ENCODE measurements at regions not wholly inside any gene's neighbourhood (a gene's known extent, or its start where the extent isn't known, plus 50 kb on each side); places are given as distances from the start of the nearest gene placed in this dataset.

DNA sequence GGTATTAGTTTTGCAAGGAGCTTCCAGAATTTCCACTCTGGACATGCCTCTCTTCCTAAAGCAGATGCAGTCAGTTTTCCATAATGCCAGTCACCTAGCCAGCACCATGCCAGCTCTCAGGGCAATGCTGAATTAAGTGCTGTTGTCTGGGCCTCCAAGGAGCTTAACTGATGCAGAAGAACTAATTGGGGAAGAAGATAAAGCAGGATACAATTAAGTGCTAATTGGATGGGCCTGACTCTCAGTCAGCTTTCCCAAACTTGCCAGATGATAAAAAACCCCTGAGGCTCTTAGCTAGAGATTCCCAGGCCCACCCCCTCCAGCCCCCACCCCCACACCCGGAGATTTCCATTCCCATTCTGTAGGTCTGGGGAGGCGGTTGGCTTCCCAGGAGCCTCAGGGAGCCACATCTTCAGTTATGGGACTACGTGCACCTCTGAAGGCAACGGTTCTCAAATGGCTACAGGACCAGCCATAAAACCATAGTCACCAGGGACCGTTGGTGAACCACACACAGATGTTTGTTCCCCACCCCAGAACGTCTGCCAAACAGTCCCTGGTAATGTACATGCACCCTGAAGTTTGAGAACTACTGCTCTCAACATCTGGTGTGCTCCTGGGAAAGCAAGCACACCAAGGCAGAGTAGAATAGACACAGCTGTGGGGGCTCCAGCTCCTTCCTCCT lies 499.1 kb upstream of the CDH5 start:
- H2AFZ ChIP-seq (ENCODE audit: low read length, unreplicated experiment), result no peak overlapping the region
- H3K27me3 ChIP-seq (ENCODE audit: insufficient read depth, low read length), result no peaks in the 10 kb centered on the region; the same call in 1 of the 2 replicates
- H3K4me1 ChIP-seq (ENCODE audit: control insufficient read depth, insufficient read depth, low read length, unreplicated experiment), result no peaks in the 10 kb centered on the region
- H3K27ac ChIP-seq (ENCODE audit: low read depth, low read length), result no peak overlapping the region
- no peak overlapping the region for H3K4me3 ChIP-seq (ENCODE audit: low read depth, low read length)
- H3K36me3 ChIP-seq (ENCODE audit: insufficient read depth, low read length), result no peaks in the 10 kb centered on the region
- H3K79me2 ChIP-seq (ENCODE audit: control insufficient read depth, insufficient read depth, low read length, unreplicated experiment), result no peaks in the 10 kb centered on the region

DNA sequence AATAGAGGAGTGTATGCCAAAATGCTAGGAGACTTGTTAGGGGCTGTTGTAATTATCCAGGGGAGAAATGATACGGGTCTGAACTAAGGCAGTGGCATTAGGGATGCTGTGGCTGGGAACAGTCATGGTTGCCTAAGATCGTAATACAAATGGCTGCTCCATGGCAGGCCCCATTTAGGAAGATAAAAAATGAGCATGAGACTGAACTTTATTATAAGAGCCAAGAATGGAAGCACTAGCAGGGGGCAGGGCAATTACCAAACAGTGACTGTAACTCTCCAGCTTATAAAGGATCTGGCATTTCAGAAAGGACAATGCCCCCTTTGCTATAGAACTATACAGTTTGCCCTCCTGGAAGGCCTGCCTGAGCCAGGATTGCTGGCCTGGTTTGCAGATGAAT lies 503.3 kb upstream of the CDH5 start:
- no peaks in the 10 kb centered on the region for H3K36me3 ChIP-seq (ENCODE audit: insufficient read depth, low read length)
- H3K27me3 ChIP-seq (ENCODE audit: insufficient read depth, low read length), result no peaks in the 10 kb centered on the region
- no peaks in the 10 kb centered on the region for H3K79me2 ChIP-seq (ENCODE audit: control insufficient read depth, insufficient read depth, low read length, unreplicated experiment)
- H2AFZ ChIP-seq (ENCODE audit: low read length, unreplicated experiment), result no peak overlapping the region
- no peak overlapping the region for H3K27ac ChIP-seq (ENCODE audit: low read depth, low read length)
- no peak overlapping the region for H3K4me3 ChIP-seq (ENCODE audit: low read depth, low read length)
- no peaks in the 10 kb centered on the region for H3K4me1 ChIP-seq (ENCODE audit: control insufficient read depth, insufficient read depth, low read length, unreplicated experiment)

DNA sequence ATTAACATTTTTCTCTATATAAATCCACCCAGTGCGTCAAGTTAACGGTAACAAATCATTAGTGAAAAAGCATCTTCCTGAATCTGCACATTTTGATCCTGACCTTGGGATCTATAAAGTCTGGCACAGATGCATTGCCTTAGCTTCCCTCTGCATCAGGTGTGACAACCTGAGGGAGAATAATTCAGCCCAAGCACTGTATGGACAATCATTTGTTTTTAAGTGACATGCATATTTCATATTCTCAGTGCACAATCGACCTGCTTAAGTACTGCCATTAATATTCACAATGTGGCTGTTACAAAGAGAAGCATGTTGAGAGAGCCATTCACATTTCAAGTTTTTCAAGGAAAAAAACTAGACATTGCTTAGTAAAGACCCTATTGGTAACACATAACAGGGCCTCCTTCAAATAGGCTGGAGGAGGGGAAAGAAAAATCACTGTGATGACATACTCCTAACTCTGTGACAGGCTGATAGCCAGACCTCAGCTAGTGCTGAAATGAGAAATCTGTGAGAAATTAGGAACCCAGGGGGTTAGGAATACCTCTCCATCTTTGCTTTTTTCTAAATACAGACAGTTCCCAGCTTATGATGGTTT lies 505.3 kb upstream of the CDH5 start:
- Histone ChIP-seq H3K27ac (ENCODE audit: low read depth, low read length) (no peak overlapping the region), H3K27me3 (ENCODE audit: insufficient read depth, low read length) (no peaks in the 10 kb centered on the region), H2AFZ (ENCODE audit: low read length, unreplicated experiment) (no peak overlapping the region), H3K79me2 (ENCODE audit: control insufficient read depth, insufficient read depth, low read length, unreplicated experiment) (no peaks in the 10 kb centered on the region), H3K4me1 (ENCODE audit: control insufficient read depth, insufficient read depth, low read length, unreplicated experiment) (no peaks in the 10 kb centered on the region), H3K36me3 (ENCODE audit: insufficient read depth, low read length) (no peaks in the 10 kb centered on the region), H3K4me3 (ENCODE audit: low read depth, low read length) (no peak overlapping the region)

DNA sequence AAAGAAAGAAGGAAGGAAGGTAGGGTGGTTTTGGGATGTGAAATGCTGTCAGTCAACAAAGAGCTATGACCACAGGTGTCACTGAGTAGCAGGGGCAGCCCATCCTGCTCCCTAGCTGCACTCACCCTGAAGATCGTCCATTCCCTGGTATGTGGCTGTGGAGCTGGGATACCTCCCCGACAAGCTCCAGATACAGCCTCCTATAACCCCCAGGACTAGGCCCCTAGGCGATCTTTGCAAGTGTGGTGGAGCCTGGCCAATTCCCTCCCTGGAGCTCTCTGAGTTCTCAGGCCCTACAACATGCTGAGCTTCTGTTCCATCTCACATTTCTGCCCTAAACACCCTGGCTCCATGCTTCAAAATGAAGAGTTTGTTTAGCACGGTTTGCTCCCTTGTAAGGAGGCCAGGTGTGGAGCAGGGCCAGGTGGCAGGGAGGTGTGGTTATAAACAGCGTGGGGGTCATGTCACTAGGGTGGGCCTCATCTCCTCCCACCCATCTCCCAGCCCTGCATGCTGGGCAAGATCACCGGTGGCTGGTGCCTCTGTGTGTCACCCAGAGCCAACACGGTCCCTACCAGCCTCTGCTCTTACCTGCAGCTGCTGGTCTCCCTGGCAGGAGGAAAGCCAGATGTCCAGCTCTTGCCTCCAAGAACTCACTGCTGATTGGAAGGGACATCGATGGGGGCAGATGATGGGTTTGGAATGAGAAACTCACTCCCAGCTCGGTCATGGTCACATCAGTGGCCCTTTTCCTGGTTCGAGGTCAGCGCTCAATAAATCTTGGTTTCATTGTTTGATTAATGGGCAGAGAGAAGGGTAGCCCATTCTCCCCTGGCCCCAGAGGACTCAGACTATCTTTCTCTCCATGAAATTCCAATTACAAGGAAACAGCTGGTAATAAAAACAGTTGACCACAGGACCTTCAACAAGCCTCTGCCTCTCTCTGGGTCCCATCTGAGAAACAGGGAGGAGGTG lies 511.0 kb upstream of the CDH5 start:
- no peaks in the 10 kb centered on the region for H3K4me1 ChIP-seq (ENCODE audit: control insufficient read depth, insufficient read depth, low read length, unreplicated experiment)
- H3K36me3 ChIP-seq (ENCODE audit: insufficient read depth, low read length), result no peaks in the 10 kb centered on the region
- H3K79me2 ChIP-seq (ENCODE audit: control insufficient read depth, insufficient read depth, low read length, unreplicated experiment), result no peaks in the 10 kb centered on the region
- H2AFZ ChIP-seq (ENCODE audit: low read length, unreplicated experiment), result no peak overlapping the region
- no peak overlapping the region for H3K4me3 ChIP-seq (ENCODE audit: low read depth, low read length)
- no peaks in the 10 kb centered on the region for H3K27me3 ChIP-seq (ENCODE audit: insufficient read depth, low read length)
- no peak overlapping the region for H3K27ac ChIP-seq (ENCODE audit: low read depth, low read length)

- Histone ChIP-seq H3K36me3 (ENCODE audit: insufficient read depth, low read length) (no peaks in the 10 kb centered on the region), H3K27me3 (ENCODE audit: insufficient read depth, low read length) (no peaks in the 10 kb centered on the region), H3K79me2 (ENCODE audit: control insufficient read depth, insufficient read depth, low read length, unreplicated experiment) (no peaks in the 10 kb centered on the region), H3K4me1 (ENCODE audit: control insufficient read depth, insufficient read depth, low read length, unreplicated experiment) (peaks cover 10% of the 10 kb centered on the region), H3K4me3 (ENCODE audit: low read depth, low read length) (no peak overlapping the region), H3K27ac (ENCODE audit: low read depth, low read length) (no peak overlapping the region), H2AFZ (ENCODE audit: low read length, unreplicated experiment) (no peak overlapping the region)
Observed at GRCh38 chr16:65846210-65846602, 520.3 kb upstream of the CDH5 start.

- Histone ChIP-seq H3K27me3 (ENCODE audit: insufficient read depth, low read length) (no peaks in the 10 kb centered on the region), H3K4me3 (ENCODE audit: low read depth, low read length) (no peak overlapping the region)
Observed at GRCh38 chr16:65845466-65846209, 520.9 kb upstream of the CDH5 start.

GRCh38 chr16:65843941-65844340 lies 522.5 kb upstream of the CDH5 start:
- Histone ChIP-seq H3K27ac (ENCODE audit: low read depth, low read length) (no peak overlapping the region), H3K36me3 (ENCODE audit: insufficient read depth, low read length) (no peaks in the 10 kb centered on the region), H3K4me3 (ENCODE audit: low read depth, low read length) (no peak overlapping the region), H3K79me2 (ENCODE audit: control insufficient read depth, insufficient read depth, low read length, unreplicated experiment) (no peaks in the 10 kb centered on the region), H3K4me1 (ENCODE audit: control insufficient read depth, insufficient read depth, low read length, unreplicated experiment) (peaks cover 10% of the 10 kb centered on the region), H2AFZ (ENCODE audit: low read length, unreplicated experiment) (no peak overlapping the region), H3K27me3 (ENCODE audit: insufficient read depth, low read length) (no peaks in the 10 kb centered on the region)

More at GRCh38 chr16:65845466-65846209, 520.9 kb upstream of the CDH5 start:
- Histone ChIP-seq H3K27ac (ENCODE audit: low read depth, low read length) (no peak overlapping the region), H2AFZ (ENCODE audit: low read length, unreplicated experiment) (no peak overlapping the region), H3K79me2 (ENCODE audit: control insufficient read depth, insufficient read depth, low read length, unreplicated experiment) (no peaks in the 10 kb centered on the region), H3K4me1 (ENCODE audit: control insufficient read depth, insufficient read depth, low read length, unreplicated experiment) (peaks cover 10% of the 10 kb centered on the region), H3K36me3 (ENCODE audit: insufficient read depth, low read length) (no peaks in the 10 kb centered on the region)

DNA sequence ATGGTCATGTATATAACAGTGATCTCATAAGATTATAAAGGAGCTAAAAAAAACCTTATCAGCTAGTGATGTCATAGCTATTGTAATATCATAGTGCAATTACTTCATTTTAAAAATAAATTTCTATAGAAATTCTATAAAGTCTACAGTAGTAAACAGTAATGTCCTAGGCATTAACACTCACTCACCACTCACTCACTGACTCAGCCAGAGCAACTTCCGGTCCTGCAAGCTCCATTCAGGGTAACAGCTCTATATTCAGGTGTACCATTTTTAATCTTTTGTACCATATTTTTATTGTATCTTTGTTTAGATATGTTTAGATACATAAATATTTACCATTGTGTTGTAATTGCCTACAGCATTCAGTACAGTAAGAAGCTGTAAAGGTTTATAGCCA lies 524.4 kb upstream of the CDH5 start:
- no peaks in the 10 kb centered on the region for H3K27me3 ChIP-seq (ENCODE audit: insufficient read depth, low read length)

GRCh38 chr16:65838001-65838400 lies 528.5 kb upstream of the CDH5 start:
- H3K27ac ChIP-seq (ENCODE audit: low read depth, low read length), result no peak overlapping the region
- H3K79me2 ChIP-seq (ENCODE audit: control insufficient read depth, insufficient read depth, low read length, unreplicated experiment), result no peaks in the 10 kb centered on the region
- no peak overlapping the region for H2AFZ ChIP-seq (ENCODE audit: low read length, unreplicated experiment)
- H3K4me1 ChIP-seq (ENCODE audit: control insufficient read depth, insufficient read depth, low read length, unreplicated experiment), result no peaks in the 10 kb centered on the region
- H3K4me3 ChIP-seq (ENCODE audit: low read depth, low read length), result no peak overlapping the region
- no peaks in the 10 kb centered on the region for H3K27me3 ChIP-seq (ENCODE audit: insufficient read depth, low read length)
- no peaks in the 10 kb centered on the region for H3K36me3 ChIP-seq (ENCODE audit: insufficient read depth, low read length)

More for the DNA sequence above, 524.4 kb upstream of the CDH5 start:
- H3K4me3 ChIP-seq (ENCODE audit: low read depth, low read length), result no peak overlapping the region
- no peak overlapping the region for H3K27ac ChIP-seq (ENCODE audit: low read depth, low read length)
- H2AFZ ChIP-seq (ENCODE audit: low read length, unreplicated experiment), result no peak overlapping the region
- peaks cover 10% of the 10 kb centered on the region for H3K4me1 ChIP-seq (ENCODE audit: control insufficient read depth, insufficient read depth, low read length, unreplicated experiment)
- H3K79me2 ChIP-seq (ENCODE audit: control insufficient read depth, insufficient read depth, low read length, unreplicated experiment), result no peaks in the 10 kb centered on the region
- H3K36me3 ChIP-seq (ENCODE audit: insufficient read depth, low read length), result no peaks in the 10 kb centered on the region

DNA sequence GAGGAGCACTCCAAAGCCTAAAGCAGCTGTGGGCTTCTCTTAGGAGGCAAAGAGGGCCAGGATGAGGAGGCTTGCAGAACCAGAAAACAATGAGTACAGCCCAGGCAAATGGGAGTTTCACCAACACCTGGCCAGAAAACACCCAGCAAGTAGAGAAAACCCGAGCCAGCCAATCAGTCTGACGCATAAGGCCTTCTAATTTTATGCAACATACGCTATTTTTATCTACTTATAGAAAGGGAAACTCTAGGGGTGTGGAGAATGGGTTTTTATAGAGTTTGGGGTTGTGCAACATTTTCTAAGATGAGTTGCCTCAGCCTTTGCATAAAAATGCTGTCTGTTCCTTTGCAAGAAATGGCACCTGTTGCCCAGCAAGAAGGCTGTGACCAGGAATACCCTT lies 529.0 kb upstream of the CDH5 start:
- no peak overlapping the region for H3K27ac ChIP-seq (ENCODE audit: low read depth, low read length)
- no peaks in the 10 kb centered on the region for H3K4me1 ChIP-seq (ENCODE audit: control insufficient read depth, insufficient read depth, low read length, unreplicated experiment)
- no peaks in the 10 kb centered on the region for H3K79me2 ChIP-seq (ENCODE audit: control insufficient read depth, insufficient read depth, low read length, unreplicated experiment)
- H3K4me3 ChIP-seq (ENCODE audit: low read depth, low read length), result no peak overlapping the region
- no peaks in the 10 kb centered on the region for H3K36me3 ChIP-seq (ENCODE audit: insufficient read depth, low read length)
- no peak overlapping the region for H2AFZ ChIP-seq (ENCODE audit: low read length, unreplicated experiment)
- H3K27me3 ChIP-seq (ENCODE audit: insufficient read depth, low read length), result no peaks in the 10 kb centered on the region
